GM12892 (cell line): ENCODE measurements at regions not wholly inside any gene's neighbourhood (a gene's known extent, or its start where the extent isn't known, plus 50 kb on each side); places are given as distances from the start of the nearest gene placed in this dataset.
"Not testable (repeated sequence)": the region's sequence is repeated elsewhere in the genome, so short reads cannot be mapped to it uniquely, and the experiment has no call there.

ENCODE experiments used
- POLR2A ChIP-seq: IDR thresholded peaks from 2 replicates; pipeline ENCODE4 v1.6.1; 2011; ENCODE audit warnings: low read depth, low read length, control low read depth
- POLR2AphosphoS5 ChIP-seq: IDR thresholded peaks from 2 replicates; pipeline ENCODE4 v1.6.1; 2011; ENCODE audit warnings: low read depth, low read length, control low read depth

DNA sequence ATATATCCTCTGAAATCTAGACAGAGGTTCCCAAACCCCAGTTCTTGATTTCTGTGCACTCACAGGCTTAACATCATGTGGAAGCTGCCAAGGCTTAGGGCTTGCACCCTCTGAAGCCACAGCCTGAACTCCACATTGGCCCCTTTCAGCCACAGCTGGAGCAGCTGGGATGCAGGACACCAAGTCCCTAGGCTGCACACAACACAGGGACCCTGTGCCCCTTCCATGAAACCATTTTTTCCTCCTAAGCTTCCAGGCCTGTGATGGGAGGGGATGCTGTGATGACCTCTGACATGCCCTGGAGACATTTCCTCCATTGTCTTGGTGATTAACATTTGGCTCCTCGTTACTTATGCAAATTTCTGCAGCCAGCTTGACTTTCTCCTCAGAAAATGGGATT is 127.8 kb downstream of the SUCLA2 start:
- TF ChIP-seq POLR2AphosphoS5, POLR2A: not testable (repeated sequence)
